GM12878 (cell line): ENCODE measurements at regions not wholly inside any gene's neighbourhood (a gene's known extent, or its start where the extent isn't known, plus 50 kb on each side); places are given as distances from the start of the nearest gene placed in this dataset.

Source experiments
- ATAC-seq: fragments of 200-7000 bp; cut with Tn5 transposase; 3 replicates; pipeline ENCODE4 v1.9.1; 2020; ENCODE audit warnings: mild to moderate bottlenecking, moderate library complexity
- BruUV-seq: library from RNA; stranded (reverse); fragments of 400-500 nt; replicated peaks from 2 replicates; lab custom pipeline; 2021; lab: Mats Ljungman, UMichigan
- CTCF ChIA-PET: fragments of 300-600 bp; sonication (Branson Sonifier 250); formaldehyde crosslinking; extraction: SDS; loops from one replicate; lab custom pipeline; 2021; ENCODE audit warnings: inconsistent platforms; lab: Yijun Ruan, JAX
- POLR2A ChIA-PET: fragments of 350-600 bp; formaldehyde crosslinking; extraction: SDS; loops from one replicate; lab custom pipeline; 2021; ENCODE audit warnings: inconsistent platforms; lab: Charles Lee
- RAD21 ChIA-PET: fragments of 300-600 bp; sonication (Branson Sonifier 250); formaldehyde crosslinking; loops from one replicate; lab custom pipeline; 2023; ENCODE audit warnings: antibody characterized with exemption; ENCODE audit not compliant: unreplicated experiment; lab: Charles Lee
- SMC1A ChIA-PET: fragments of 300-600 bp; sonication (Branson Sonifier 250); formaldehyde crosslinking; loops from one replicate; lab custom pipeline; 2023; ENCODE audit not compliant: unreplicated experiment, uncharacterized antibody; lab: Charles Lee
- DNase-seq: peaks from one replicate; pipeline ENCODE4 v3.0.0-alpha.2; 2011; ENCODE audit warnings: low read depth, low spot score
- FAIRE-seq: peaks from 3 replicates; lab custom pipeline; 2011; peaks lifted over from hg19 to GRCh38; lab: Jason Lieb, UNC
- H2AFZ ChIP-seq: 2 replicates; pipeline ENCODE4 v1.6.0; 2011; ENCODE audit warnings: low read depth, low read length, control low read depth; ENCODE audit not compliant: control insufficient read depth
- H3K27ac ChIP-seq: 2 replicates; pipeline ENCODE4 v1.5.1; 2011; ENCODE audit warnings: control low read depth; ENCODE audit not compliant: control insufficient read depth, insufficient read depth
- H3K27me3 ChIP-seq, 2 experiments: replicated peaks in 1 of 2; 2 replicates each; pipeline versions ENCODE4 v1.6.0 to v1.6.1; 2011; ENCODE audit warnings: low read length in 1 of 2; ENCODE audit not compliant: control insufficient read depth in 2 of 2, insufficient read depth in 2 of 2
- H3K36me3 ChIP-seq, 2 experiments: 2 replicates each; pipeline ENCODE4 v1.5.1; 2011; ENCODE audit warnings: low read length in 1 of 2; ENCODE audit not compliant: control insufficient read depth in 2 of 2, insufficient read depth in 2 of 2
- H3K4me1 ChIP-seq: 2 replicates; pipeline ENCODE4 v1.6.1; 2011; ENCODE audit warnings: mild to moderate bottlenecking, low read length, moderate library complexity, mixed read lengths; ENCODE audit not compliant: control insufficient read depth, insufficient read depth
- H3K4me2 ChIP-seq: 2 replicates; pipeline ENCODE4 v1.6.0; 2011; ENCODE audit warnings: control low read depth; ENCODE audit not compliant: control insufficient read depth, insufficient read depth
- H3K4me3 ChIP-seq: fragments of 200-600 bp; sonication (generic); 2 replicates; pipeline ENCODE4 v1.5.1; 2016
- H3K79me2 ChIP-seq: 2 replicates; pipeline ENCODE4 v1.6.0; 2011; ENCODE audit warnings: low read length; ENCODE audit not compliant: control insufficient read depth, insufficient read depth
- H3K9ac ChIP-seq: 2 replicates; pipeline ENCODE4 v1.8.0; 2011; ENCODE audit warnings: low read length, control low read depth, mixed read lengths; ENCODE audit not compliant: control insufficient read depth, insufficient read depth
- H3K9me3 ChIP-seq: replicated peaks from 3 replicates; pipeline ENCODE4 v1.5.1; 2011; ENCODE audit warnings: mild to moderate bottlenecking, low read length; ENCODE audit not compliant: control insufficient read depth, insufficient read depth
- H4K20me1 ChIP-seq: 2 replicates; pipeline ENCODE4 v1.6.0; 2011; ENCODE audit not compliant: control insufficient read depth, insufficient read depth
- BACH1 ChIP-seq: fragments of 450-650 bp; IDR thresholded peaks from 2 replicates; pipeline ENCODE4 v1.6.1; 2017; ENCODE audit warnings: mild to moderate bottlenecking, borderline replicate concordance
- BHLHE40 ChIP-seq, 2 experiments: fragments of 450-650 bp in 1 of 2; IDR thresholded peaks; 2 replicates each; pipeline ENCODE4 v1.6.1; 2011 to 2017; ENCODE audit warnings: low read depth in 2 of 2, borderline replicate concordance in 1 of 2, improper control_type of control experiment in 1 of 2, low read length in 1 of 2, mild to moderate bottlenecking in 1 of 2
- CHD1 ChIP-seq: IDR thresholded peaks from 2 replicates; pipeline ENCODE4 v1.6.1; 2012; ENCODE audit warnings: low read depth, low read length, improper control_type of control experiment
- HCFC1 ChIP-seq: fragments of 150-350 bp; IDR thresholded peaks from 2 replicates; pipeline ENCODE4 v1.6.1; 2014; ENCODE audit warnings: low read length
- HDGF ChIP-seq: fragments of 450-650 bp; IDR thresholded peaks from 2 replicates; pipeline ENCODE4 v1.6.1; 2016; ENCODE audit warnings: antibody characterized with exemption
- IKZF2 ChIP-seq, 2 experiments: fragments of 450-650 bp; IDR thresholded peaks; 2 replicates each; pipeline ENCODE4 v1.6.1; 2017; ENCODE audit warnings: mild to moderate bottlenecking in 2 of 2, moderate library complexity in 2 of 2
- PML ChIP-seq: IDR thresholded peaks from 2 replicates; pipeline ENCODE4 v1.6.1; 2012; ENCODE audit warnings: low read length, inconsistent platforms
- RCOR1 ChIP-seq: conservative IDR thresholded peaks from 2 replicates; pipeline ENCODE4 v1.6.1; 2012; ENCODE audit warnings: low read depth, low read length, improper control_type of control experiment
- RELA ChIP-seq: fragments of 450-650 bp; IDR thresholded peaks from 2 replicates; pipeline ENCODE4 v1.8.0; 2014; ENCODE audit warnings: borderline replicate concordance; ENCODE audit not compliant: partially characterized antibody
- SMC3 ChIP-seq: IDR thresholded peaks from 2 replicates; pipeline ENCODE4 v1.6.1; 2011; ENCODE audit warnings: low read length, improper control_type of control experiment, borderline replicate concordance
- SREBF2 ChIP-seq: IDR thresholded peaks from 2 replicates; pipeline ENCODE4 v1.6.1; 2012; ENCODE audit warnings: mild to moderate bottlenecking, low read length
- SUZ12 ChIP-seq: fragments of 200-600 bp; sonication (generic); IDR thresholded peaks from one replicate; pipeline ENCODE4 v1.6.1; 2018; ENCODE audit warnings: antibody characterized with exemption, mild to moderate bottlenecking; ENCODE audit not compliant: unreplicated experiment
- TARDBP ChIP-seq: IDR thresholded peaks from 2 replicates; pipeline ENCODE4 v1.6.1; 2016; ENCODE audit warnings: borderline replicate concordance
- TBL1XR1 ChIP-seq: IDR thresholded peaks from 2 replicates; pipeline ENCODE4 v1.6.1; 2012; ENCODE audit warnings: low read depth, low read length, improper control_type of control experiment
- WRNIP1 ChIP-seq: IDR thresholded peaks from 2 replicates; pipeline ENCODE4 v1.6.1; 2011; ENCODE audit warnings: low read depth, low read length, improper control_type of control experiment, borderline replicate concordance
- YBX1 ChIP-seq: fragments of 450-650 bp; IDR thresholded peaks from 2 replicates; pipeline ENCODE4 v1.6.1; 2016; ENCODE audit warnings: antibody characterized with exemption
- ZBTB40 ChIP-seq: fragments of 450-650 bp; IDR thresholded peaks from 2 replicates; pipeline ENCODE4 v1.6.1; 2016; ENCODE audit warnings: mild to moderate bottlenecking, moderate library complexity, borderline replicate concordance
- ZNF24 ChIP-seq: fragments of 450-650 bp; IDR thresholded peaks from 2 replicates; pipeline ENCODE4 v1.6.1; 2017; ENCODE audit warnings: antibody characterized with exemption, mild to moderate bottlenecking
- in situ Hi-C: fragments of 300-500 bp; cut with MboI; formaldehyde crosslinking; loops from 9 replicates; pipeline ENCODE4 v1.14.3; 2018; ENCODE audit warnings: mixed read lengths
- intact Hi-C: fragments of 100-400 bp; cut with micrococcal nuclease; formaldehyde crosslinking; loops from one replicate; pipeline ENCODE4 v1.14.2; 2022; ENCODE audit not compliant: unreplicated experiment
- TF ChIP-seq, protein P1 (sequence below): fragments of 150-350 bp; IDR thresholded peaks from 2 replicates; pipeline ENCODE4 v1.6.1; 2016; ENCODE audit warnings: low read depth, low read length

DNA sequence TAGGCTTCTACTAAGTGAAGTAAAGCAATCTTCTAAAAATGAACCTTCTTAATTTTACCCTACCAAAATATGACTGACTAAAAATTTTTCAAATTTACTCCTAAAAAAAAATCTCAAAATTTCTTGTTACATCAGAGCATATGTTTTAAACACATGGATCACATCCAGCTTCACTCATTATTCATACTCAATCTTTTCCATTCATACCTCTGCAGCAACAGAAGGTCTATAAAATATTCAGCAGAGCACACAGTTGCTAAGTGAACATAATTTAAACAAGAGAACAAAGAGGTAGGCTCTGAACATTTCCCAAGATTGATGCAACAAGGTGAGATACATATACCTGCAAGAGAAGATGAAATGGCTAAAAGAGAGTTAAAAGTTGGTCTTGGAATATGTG lies 213.9 kb downstream of the SOD2 start:
- Histone ChIP-seq H3K9me3 (no peaks in the 10 kb centered on the region), H3K4me2 (no peak overlapping the region), H2AFZ (no peak overlapping the region), H3K9ac (no peak overlapping the region), H3K4me3 (no peak overlapping the region), H4K20me1 (no peaks in the 10 kb centered on the region), H3K79me2 (no peaks in the 10 kb centered on the region), H3K27ac (no peak overlapping the region), H3K4me1 (no peaks in the 10 kb centered on the region), H3K27me3 (no peaks in the 10 kb centered on the region; a peak in 1 of 4 replicates), H3K36me3 (no peaks in the 10 kb centered on the region)
- RAD21 ChIA-PET: no interaction called here
- intact Hi-C loops: no loop called here
- no peak for TF ChIP-seq ZBTB40
- no peak for TF ChIP-seq TARDBP
- no peak for TF ChIP-seq SREBF2
- TF ChIP-seq YBX1: no peak
- no peak for TF ChIP-seq PML
- TF ChIP-seq RELA: no peak
- TF ChIP-seq SUZ12: no peak
- no peak for TF ChIP-seq ZNF24
- TF ChIP-seq HCFC1: no peak
- no peak for TF ChIP-seq TBL1XR1
- TF ChIP-seq WRNIP1: no peak
- no peak for TF ChIP-seq BHLHE40 (IDR thresholded peaks at IDR 0.05; ENCODE audit: borderline replicate concordance in 1 of 2, low read depth in 2 of 2, low read length in 1 of 2)
- TF ChIP-seq, protein P1, sequence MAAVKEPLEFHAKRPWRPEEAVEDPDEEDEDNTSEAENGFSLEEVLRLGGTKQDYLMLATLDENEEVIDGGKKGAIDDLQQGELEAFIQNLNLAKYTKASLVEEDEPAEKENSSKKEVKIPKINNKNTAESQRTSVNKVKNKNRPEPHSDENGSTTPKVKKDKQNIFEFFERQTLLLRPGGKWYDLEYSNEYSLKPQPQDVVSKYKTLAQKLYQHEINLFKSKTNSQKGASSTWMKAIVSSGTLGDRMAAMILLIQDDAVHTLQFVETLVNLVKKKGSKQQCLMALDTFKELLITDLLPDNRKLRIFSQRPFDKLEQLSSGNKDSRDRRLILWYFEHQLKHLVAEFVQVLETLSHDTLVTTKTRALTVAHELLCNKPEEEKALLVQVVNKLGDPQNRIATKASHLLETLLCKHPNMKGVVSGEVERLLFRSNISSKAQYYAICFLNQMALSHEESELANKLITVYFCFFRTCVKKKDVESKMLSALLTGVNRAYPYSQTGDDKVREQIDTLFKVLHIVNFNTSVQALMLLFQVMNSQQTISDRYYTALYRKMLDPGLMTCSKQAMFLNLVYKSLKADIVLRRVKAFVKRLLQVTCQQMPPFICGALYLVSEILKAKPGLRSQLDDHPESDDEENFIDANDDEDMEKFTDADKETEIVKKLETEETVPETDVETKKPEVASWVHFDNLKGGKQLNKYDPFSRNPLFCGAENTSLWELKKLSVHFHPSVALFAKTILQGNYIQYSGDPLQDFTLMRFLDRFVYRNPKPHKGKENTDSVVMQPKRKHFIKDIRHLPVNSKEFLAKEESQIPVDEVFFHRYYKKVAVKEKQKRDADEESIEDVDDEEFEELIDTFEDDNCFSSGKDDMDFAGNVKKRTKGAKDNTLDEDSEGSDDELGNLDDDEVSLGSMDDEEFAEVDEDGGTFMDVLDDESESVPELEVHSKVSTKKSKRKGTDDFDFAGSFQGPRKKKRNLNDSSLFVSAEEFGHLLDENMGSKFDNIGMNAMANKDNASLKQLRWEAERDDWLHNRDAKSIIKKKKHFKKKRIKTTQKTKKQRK: no peak
- TF ChIP-seq RCOR1: no peak
- TF ChIP-seq SMC3: no peak
- no peak for TF ChIP-seq HDGF
- TF ChIP-seq CHD1: no peak
- TF ChIP-seq BACH1: no peak
- no peak for TF ChIP-seq IKZF2 (IDR thresholded peaks at IDR 0.05)
- SMC1A ChIA-PET: interaction anchor here (0.6 kb wide), 1 partner anchor 57 kb away, joined by 3 read pairs; no protein-coding TSS in a partner anchor
- no peak for FAIRE-seq
- in situ Hi-C loops: no loop called here
- CTCF ChIA-PET: interaction anchor here (0.8 to 0.9 kb wide), 2 partner anchors 18 to 32 kb away, joined by 3 to 4 read pairs; no protein-coding TSS in a partner anchor
- no TSS peak for BruUV-seq
- ATAC-seq: no peak
- POLR2A ChIA-PET: no interaction called here
- DNase-seq: no peak
